IPS DF 6.9 (cell line): ENCODE measurements at regions not wholly inside any gene's neighbourhood (a gene's known extent, or its start where the extent isn't known, plus 50 kb on each side); places are given as distances from the start of the nearest gene placed in this dataset.

Source experiments
- DNase-seq: peaks from one replicate; pipeline ENCODE4 v3.0.0-alpha.2; 2013; ENCODE audit warnings: low read depth, low spot score
- H3K27ac ChIP-seq: one replicate; pipeline ENCODE4 v1.5.1; 2013; ENCODE audit warnings: low read length, control low read depth
- H3K27me3 ChIP-seq: 2 replicates; pipeline ENCODE4 v1.6.1; 2013; ENCODE audit warnings: mild to moderate bottlenecking, low read length; ENCODE audit not compliant: control insufficient read depth, insufficient read depth
- H3K36me3 ChIP-seq: 2 replicates; pipeline ENCODE4 v1.6.1; 2013; ENCODE audit warnings: low read length; ENCODE audit not compliant: control insufficient read depth, insufficient read depth
- H3K4me1 ChIP-seq: 2 replicates; pipeline ENCODE4 v1.6.1; 2013; ENCODE audit warnings: low read length; ENCODE audit not compliant: control insufficient read depth, insufficient read depth
- H3K4me3 ChIP-seq: 2 replicates; pipeline ENCODE4 v1.5.1; 2013; ENCODE audit warnings: mild to moderate bottlenecking, low read length
- H3K9me3 ChIP-seq: 2 replicates; pipeline ENCODE4 v1.6.1; 2013; ENCODE audit warnings: low read length, inconsistent platforms; ENCODE audit not compliant: control insufficient read depth, insufficient read depth
- WGBS: extraction: QIAGEN DNeasy Blood & Tissue Kit; methylation state at CpG from one replicate; pipeline ENCODE4 v1.1.7; 2013; ENCODE audit warnings: mixed read lengths, missing lambda C conversion rate; ENCODE audit not compliant: insufficient read length, insufficient coverage; 5-methylcytosine and 5-hydroxymethylcytosine counted together

- Histone ChIP-seq H3K4me3 (no peak overlapping the region), H3K4me1 (no peaks in the 10 kb centered on the region), H3K27me3 (no peaks in the 10 kb centered on the region), H3K36me3 (no peaks in the 10 kb centered on the region), H3K27ac (no peak overlapping the region), H3K9me3 (no peaks in the 10 kb centered on the region)
- no peak for DNase-seq
- WGBS, result no CpG with 5 or more reads among the region's 8 CpGs
Measured at GRCh38 chr3:78368636-78369345, 1328.9 kb downstream of the ROBO2 start.

DNA sequence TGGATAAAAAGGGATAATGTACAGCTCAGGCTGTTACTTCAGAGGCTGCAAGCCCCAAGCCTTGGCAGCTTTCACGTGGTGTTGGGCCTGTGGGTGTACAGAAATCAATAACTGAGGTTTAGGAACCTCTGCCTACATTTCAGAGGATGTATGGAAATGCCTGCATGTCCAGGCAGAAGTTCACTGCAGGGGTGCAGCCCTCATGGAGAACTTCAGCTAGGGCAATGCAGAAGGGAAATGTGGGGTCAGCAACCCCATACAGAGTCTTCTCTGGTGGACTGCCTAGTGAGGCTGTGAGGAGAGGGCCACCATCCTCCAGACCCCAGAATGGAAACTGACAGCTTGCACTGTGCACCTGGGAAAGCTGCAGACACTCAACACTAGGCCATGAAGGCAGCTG is 1350.3 kb downstream of the ROBO2 start:
- Histone ChIP-seq H3K9me3 (peaks cover 7% of the 10 kb centered on the region), H3K4me1 (no peaks in the 10 kb centered on the region), H3K27ac (no peak overlapping the region), H3K4me3 (no peak overlapping the region), H3K36me3 (no peaks in the 10 kb centered on the region), H3K27me3 (no peaks in the 10 kb centered on the region)
- no peak for DNase-seq
- WGBS, result no CpG with 5 or more reads among the region's 1 CpG

DNA sequence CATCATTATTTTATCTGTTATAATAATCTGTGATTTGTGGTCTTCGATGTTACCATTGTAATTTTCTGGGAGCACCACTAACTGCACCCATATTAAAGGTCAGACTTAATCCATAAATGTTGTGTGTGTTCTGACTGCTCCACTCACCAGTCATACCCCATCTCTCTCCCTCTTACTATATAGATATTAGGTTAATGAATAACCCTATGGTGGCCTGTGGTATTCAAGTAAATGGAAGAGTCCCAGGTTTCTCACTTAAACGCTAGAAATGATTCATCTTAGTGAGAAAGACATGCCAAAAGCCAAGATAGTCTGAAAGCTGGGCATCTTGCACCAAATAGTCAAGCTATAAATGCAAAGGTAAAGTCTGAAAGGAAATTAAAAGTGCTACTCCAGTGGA is 1358.5 kb downstream of the ROBO2 start:
- no peak for DNase-seq
- Histone ChIP-seq H3K4me3 (no peak overlapping the region), H3K27me3 (no peaks in the 10 kb centered on the region), H3K27ac (no peak overlapping the region), H3K4me1 (no peaks in the 10 kb centered on the region), H3K36me3 (no peaks in the 10 kb centered on the region), H3K9me3 (no peaks in the 10 kb centered on the region; the same call in 1 of the 2 replicates)
- WGBS, result no CpG with 5 or more reads among the region's 2 CpGs

- Histone ChIP-seq H3K27me3 (no peaks in the 10 kb centered on the region), H3K4me1 (no peaks in the 10 kb centered on the region), H3K9me3 (no peaks in the 10 kb centered on the region), H3K27ac (no peak overlapping the region), H3K4me3 (no peak overlapping the region), H3K36me3 (no peaks in the 10 kb centered on the region)
- DNase-seq, result no peak
- no CpG with 5 or more reads among the region's 1 CpG for WGBS
Measured at GRCh38 chr3:78402720-78403119, 1362.8 kb downstream of the ROBO2 start.

- WGBS, result no CpG with 5 or more reads among the region's 3 CpGs
- H3K36me3 ChIP-seq, result no peaks in the 10 kb centered on the region
- DNase-seq, result no peak
- H3K4me1 ChIP-seq, result no peaks in the 10 kb centered on the region
- no peak overlapping the region for H3K4me3 ChIP-seq
- H3K27me3 ChIP-seq, result no peaks in the 10 kb centered on the region
- H3K9me3 ChIP-seq, result no peaks in the 10 kb centered on the region
- no peak overlapping the region for H3K27ac ChIP-seq
Measured at GRCh38 chr3:78405745-78406144, 1362.1 kb downstream of the ROBO1 start.

DNA sequence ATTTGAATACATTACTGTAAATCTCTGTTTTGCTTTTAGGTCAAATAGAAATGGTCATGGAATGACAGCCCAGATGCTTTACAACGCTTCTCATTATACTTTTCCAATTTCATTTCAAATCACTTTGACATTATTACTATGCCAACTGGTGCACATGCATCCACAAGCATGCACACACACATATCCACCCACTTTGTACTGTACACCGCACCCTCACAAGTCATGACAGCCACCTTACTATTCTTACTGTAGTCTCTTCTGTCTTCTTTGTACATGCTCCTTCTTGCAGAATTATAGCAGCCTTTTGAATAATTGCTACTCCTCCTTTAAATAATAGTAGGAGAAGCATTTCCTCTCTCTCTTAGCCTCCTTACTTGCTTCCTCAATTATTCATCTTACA is 1361.4 kb downstream of the ROBO1 start:
- no peaks in the 10 kb centered on the region for H3K27me3 ChIP-seq
- no peaks in the 10 kb centered on the region for H3K36me3 ChIP-seq
- no peak for DNase-seq
- H3K9me3 ChIP-seq, result no peaks in the 10 kb centered on the region
- no CpG with 5 or more reads among the region's 2 CpGs for WGBS
- H3K4me3 ChIP-seq, result no peak overlapping the region
- H3K27ac ChIP-seq, result no peak overlapping the region
- H3K4me1 ChIP-seq, result no peaks in the 10 kb centered on the region

- no peak overlapping the region for H3K27ac ChIP-seq
Measured at GRCh38 chr3:78410077-78410476, 1357.7 kb downstream of the ROBO1 start.

DNA sequence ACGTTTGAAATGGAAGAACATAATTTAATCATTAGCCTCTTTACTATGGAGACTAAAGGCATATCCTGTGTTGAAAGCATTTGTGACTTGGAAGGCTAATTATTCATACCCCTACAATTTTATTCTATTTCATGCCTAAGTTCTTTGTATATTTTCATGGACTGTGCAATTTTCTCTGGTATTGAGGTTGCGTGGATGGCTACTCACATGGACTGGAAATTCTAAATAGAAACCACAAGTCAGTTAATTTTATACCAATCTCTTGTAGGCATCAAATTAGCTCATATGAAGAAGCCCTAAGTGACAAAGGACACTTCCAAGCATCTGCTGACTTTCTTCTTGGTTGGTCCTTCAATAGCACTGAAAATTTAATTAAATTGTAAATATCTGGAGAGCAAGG is 1353.5 kb downstream of the ROBO1 start:
- no peaks in the 10 kb centered on the region for H3K27me3 ChIP-seq
- no peaks in the 10 kb centered on the region for H3K36me3 ChIP-seq
- H3K4me3 ChIP-seq, result no peak overlapping the region
- WGBS, result no CpG with 5 or more reads among the region's 2 CpGs
- H3K9me3 ChIP-seq, result no peaks in the 10 kb centered on the region
- no peak for DNase-seq
- no peaks in the 10 kb centered on the region for H3K4me1 ChIP-seq
- H3K27ac ChIP-seq, result no peak overlapping the region

More at GRCh38 chr3:78410077-78410476, 1357.7 kb downstream of the ROBO1 start:
- no peaks in the 10 kb centered on the region for H3K27me3 ChIP-seq
- no CpG with 5 or more reads among the region's 2 CpGs for WGBS
- no peaks in the 10 kb centered on the region for H3K9me3 ChIP-seq
- no peak overlapping the region for H3K4me3 ChIP-seq
- DNase-seq, result no peak
- H3K4me1 ChIP-seq, result no peaks in the 10 kb centered on the region
- no peaks in the 10 kb centered on the region for H3K36me3 ChIP-seq

DNA sequence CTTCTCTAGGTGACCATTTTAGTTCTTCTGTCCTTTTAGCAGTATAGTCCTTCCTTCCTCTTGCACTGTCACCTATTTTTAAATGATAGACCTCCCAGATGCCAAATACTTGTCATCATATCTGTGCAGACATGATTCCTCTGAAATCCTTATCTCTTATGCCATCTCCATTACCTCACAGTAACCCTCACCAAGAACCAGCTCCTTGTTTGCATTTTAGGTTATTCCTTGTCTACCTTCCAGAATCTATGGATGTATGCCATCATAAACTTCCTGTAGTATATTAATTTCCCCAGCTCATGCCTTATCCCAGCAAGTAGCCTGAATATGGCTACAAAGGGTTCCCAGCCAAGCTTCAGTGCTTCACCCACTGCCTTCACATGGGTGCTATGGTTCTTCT is 1347.2 kb downstream of the ROBO1 start:
- H3K9me3 ChIP-seq, result no peaks in the 10 kb centered on the region
- H3K27me3 ChIP-seq, result no peaks in the 10 kb centered on the region
- H3K27ac ChIP-seq, result no peak overlapping the region
- DNase-seq, result no peak
- no peaks in the 10 kb centered on the region for H3K36me3 ChIP-seq
- no peak overlapping the region for H3K4me3 ChIP-seq
- H3K4me1 ChIP-seq, result no peaks in the 10 kb centered on the region; the same call in 1 of the 2 replicates

DNA sequence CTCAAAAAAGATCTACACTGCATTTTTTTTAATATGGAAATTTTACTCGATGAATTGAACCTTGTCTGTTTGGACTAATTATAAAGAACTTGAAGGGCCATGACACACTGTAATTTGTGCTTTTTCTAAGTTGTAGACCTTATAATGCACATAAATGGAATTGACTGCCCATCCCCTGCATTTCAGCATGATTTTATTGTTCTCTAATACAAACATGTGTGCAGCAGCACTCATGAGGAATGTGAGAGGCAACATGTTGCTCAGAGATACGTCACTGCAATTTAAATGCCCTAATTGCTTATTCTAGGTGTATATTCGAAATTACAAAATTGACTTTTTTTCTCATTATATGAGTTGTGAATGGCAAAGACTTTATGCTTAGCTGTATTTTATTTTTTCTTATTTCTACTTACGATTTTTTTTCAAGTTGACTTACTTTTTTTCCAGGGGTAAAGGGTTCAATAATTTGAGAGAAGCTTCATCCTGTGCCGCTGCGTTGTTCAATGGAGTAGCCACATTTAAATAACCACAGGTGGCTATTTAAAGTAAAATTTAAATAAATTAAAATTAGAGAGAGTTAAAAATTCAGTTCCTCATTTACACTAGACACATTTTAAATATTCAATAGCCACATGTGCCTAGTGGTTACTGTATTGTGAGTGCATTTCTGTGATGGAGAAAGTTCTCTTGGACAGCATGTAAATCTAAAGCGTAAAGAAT is 1346.4 kb downstream of the ROBO1 start:
- 100% methylated on average over 1 of the region's 7 CpGs for WGBS
- Histone ChIP-seq H3K27me3 (no peaks in the 10 kb centered on the region), H3K9me3 (no peaks in the 10 kb centered on the region), H3K4me1 (no peaks in the 10 kb centered on the region; the same call in 1 of the 2 replicates), H3K27ac (no peak overlapping the region), H3K36me3 (no peaks in the 10 kb centered on the region), H3K4me3 (no peak overlapping the region)
- DNase-seq, result no peak

GRCh38 chr3:78424656-78425055 is 1343.1 kb downstream of the ROBO1 start:
- H3K9me3 ChIP-seq, result no peaks in the 10 kb centered on the region
- DNase-seq, result no peak
- H3K27ac ChIP-seq, result no peak overlapping the region
- H3K27me3 ChIP-seq, result no peaks in the 10 kb centered on the region
- H3K4me1 ChIP-seq, result no peaks in the 10 kb centered on the region; the same call in 1 of the 2 replicates
- no CpG with 5 or more reads among the region's 1 CpG for WGBS
- H3K4me3 ChIP-seq, result no peak overlapping the region
- no peaks in the 10 kb centered on the region for H3K36me3 ChIP-seq
